ENCODE measurements at regions not wholly inside any gene's neighbourhood (a gene's known extent, or its start where the extent isn't known, plus 50 kb on each side); places are given as distances from the start of the nearest gene placed in this dataset.
"Not testable (repeated sequence)": the region's sequence is repeated elsewhere in the genome, so short reads cannot be mapped to it uniquely, and the experiment has no call there.

- H3K9ac ChIP-seq (ENCODE audit: low read length): no peak overlapping the region
- no peak overlapping the region for H3K4me3 ChIP-seq (ENCODE audit: low read depth, low read length)
- no peaks in the 10 kb centered on the region for H3K27me3 ChIP-seq (ENCODE audit: control insufficient read depth, insufficient read depth, low read length)
- H3K36me3 ChIP-seq (ENCODE audit: control insufficient read depth, insufficient read depth, low read length): no peaks in the 10 kb centered on the region
- no peak overlapping the region for H3K27ac ChIP-seq (ENCODE audit: low read depth, low read length)
- peaks cover 4% of the 10 kb centered on the region for H3K4me1 ChIP-seq (ENCODE audit: control insufficient read depth, insufficient read depth, low read length)
- H3K9me3 ChIP-seq (ENCODE audit: control insufficient read depth, insufficient read depth, low read depth, low read length): peaks cover 14% of the 10 kb centered on the region
These were observed 170.8 kb downstream of the RGS9 start for GRCh38 chr17:65307961-65308316.

GRCh38 chr17:65307081-65307960, 170.2 kb downstream of the RGS9 start:
- no peaks in the 10 kb centered on the region for H3K27me3 ChIP-seq (ENCODE audit: control insufficient read depth, insufficient read depth, low read length)
- no peak overlapping the region for H3K4me3 ChIP-seq (ENCODE audit: low read depth, low read length)
- H3K9ac ChIP-seq (ENCODE audit: low read length): no peak overlapping the region
- no peaks in the 10 kb centered on the region for H3K36me3 ChIP-seq (ENCODE audit: control insufficient read depth, insufficient read depth, low read length)
- peaks cover 16% of the 10 kb centered on the region for H3K9me3 ChIP-seq (ENCODE audit: control insufficient read depth, insufficient read depth, low read depth, low read length)
- H3K27ac ChIP-seq (ENCODE audit: low read depth, low read length): no peak overlapping the region
- no peaks in the 10 kb centered on the region for H3K4me1 ChIP-seq (ENCODE audit: control insufficient read depth, insufficient read depth, low read length)

DNA sequence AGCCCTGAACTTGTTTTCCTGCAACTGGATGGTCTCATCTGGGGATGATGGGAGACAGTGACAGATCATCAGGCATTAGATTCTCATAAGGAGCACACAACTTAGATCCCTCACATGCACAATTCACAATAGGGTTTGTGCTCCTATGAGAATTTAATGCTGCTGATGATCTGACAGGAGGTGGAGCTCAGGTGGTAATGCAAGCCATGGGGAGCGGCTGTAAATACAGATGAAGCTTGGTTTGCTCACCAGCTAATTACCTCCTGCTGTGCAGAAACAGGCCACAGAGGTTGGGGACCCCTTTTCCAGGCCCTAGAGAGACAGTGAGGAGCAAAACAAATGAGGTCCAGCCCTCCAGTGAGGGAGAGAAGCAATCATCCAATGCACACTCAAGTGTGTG, 168.6 kb downstream of the RGS9 start:
- Histone ChIP-seq H3K27ac (ENCODE audit: low read depth, low read length) (no peak overlapping the region), H3K9ac (ENCODE audit: low read length) (no peak overlapping the region), H3K27me3 (ENCODE audit: control insufficient read depth, insufficient read depth, low read length) (no peaks in the 10 kb centered on the region), H3K9me3 (ENCODE audit: control insufficient read depth, insufficient read depth, low read depth, low read length) (peaks cover 16% of the 10 kb centered on the region), H3K4me1 (ENCODE audit: control insufficient read depth, insufficient read depth, low read length) (no peaks in the 10 kb centered on the region), H3K4me3 (ENCODE audit: low read depth, low read length) (no peak overlapping the region), H3K36me3 (ENCODE audit: control insufficient read depth, insufficient read depth, low read length) (no peaks in the 10 kb centered on the region)

GRCh38 chr17:65305116-65305515, 167.9 kb downstream of the RGS9 start:
- H3K4me3 ChIP-seq (ENCODE audit: low read depth, low read length): no peak overlapping the region
- no peak overlapping the region for H3K27ac ChIP-seq (ENCODE audit: low read depth, low read length)
- no peak overlapping the region for H3K9ac ChIP-seq (ENCODE audit: low read length)
- H3K4me1 ChIP-seq (ENCODE audit: control insufficient read depth, insufficient read depth, low read length): no peaks in the 10 kb centered on the region
- H3K9me3 ChIP-seq (ENCODE audit: control insufficient read depth, insufficient read depth, low read depth, low read length): peaks cover 18% of the 10 kb centered on the region
- H3K27me3 ChIP-seq (ENCODE audit: control insufficient read depth, insufficient read depth, low read length): no peaks in the 10 kb centered on the region
- no peaks in the 10 kb centered on the region for H3K36me3 ChIP-seq (ENCODE audit: control insufficient read depth, insufficient read depth, low read length)

- H3K4me3 ChIP-seq (ENCODE audit: low read depth, low read length); H3K9ac ChIP-seq (ENCODE audit: low read length); H3K4me1 ChIP-seq (ENCODE audit: control insufficient read depth, insufficient read depth, low read length); H3K36me3 ChIP-seq (ENCODE audit: control insufficient read depth, insufficient read depth, low read length); H3K27ac ChIP-seq (ENCODE audit: low read depth, low read length); H3K27me3 ChIP-seq (ENCODE audit: control insufficient read depth, insufficient read depth, low read length): not testable (repeated sequence)
- H3K9me3 ChIP-seq (ENCODE audit: control insufficient read depth, insufficient read depth, low read depth, low read length): peaks cover 19% of the 10 kb centered on the region
These were observed 164.7 kb downstream of the RGS9 start for GRCh38 chr17:65301882-65302281.

DNA sequence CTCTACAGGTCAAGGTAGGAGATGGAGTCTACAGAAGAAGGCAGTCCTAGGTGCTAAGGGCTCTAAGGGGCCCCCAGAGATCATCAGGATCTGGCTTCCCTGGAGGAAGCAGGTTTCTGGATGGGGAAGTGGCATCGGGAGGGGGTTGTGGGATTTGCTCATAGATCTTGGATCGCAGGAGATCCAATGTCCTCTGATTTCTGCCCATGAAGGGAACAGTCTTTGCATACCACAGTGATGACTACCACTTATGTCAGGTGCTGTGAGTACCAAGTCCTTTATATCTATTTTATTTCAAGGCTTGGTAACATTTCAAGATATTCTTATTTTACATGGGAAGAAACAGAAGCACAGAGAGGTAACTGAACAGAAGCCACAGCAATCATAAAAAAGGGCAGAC, 164.0 kb downstream of the RGS9 start:
- H3K4me1 ChIP-seq (ENCODE audit: control insufficient read depth, insufficient read depth, low read length): no peaks in the 10 kb centered on the region; the same call in 1 of the 2 replicates
- peaks cover 18% of the 10 kb centered on the region for H3K9me3 ChIP-seq (ENCODE audit: control insufficient read depth, insufficient read depth, low read depth, low read length)
- H3K27ac ChIP-seq (ENCODE audit: low read depth, low read length): no peak overlapping the region
- H3K36me3 ChIP-seq (ENCODE audit: control insufficient read depth, insufficient read depth, low read length): no peaks in the 10 kb centered on the region
- H3K4me3 ChIP-seq (ENCODE audit: low read depth, low read length): no peak overlapping the region
- H3K27me3 ChIP-seq (ENCODE audit: control insufficient read depth, insufficient read depth, low read length): no peaks in the 10 kb centered on the region
- no peak overlapping the region for H3K9ac ChIP-seq (ENCODE audit: low read length)

GRCh38 chr17:65297916-65298315, 160.7 kb downstream of the RGS9 start:
- Histone ChIP-seq H3K4me1 (ENCODE audit: control insufficient read depth, insufficient read depth, low read length) (peaks cover 8% of the 10 kb centered on the region), H3K27ac (ENCODE audit: low read depth, low read length) (no peak overlapping the region)

DNA sequence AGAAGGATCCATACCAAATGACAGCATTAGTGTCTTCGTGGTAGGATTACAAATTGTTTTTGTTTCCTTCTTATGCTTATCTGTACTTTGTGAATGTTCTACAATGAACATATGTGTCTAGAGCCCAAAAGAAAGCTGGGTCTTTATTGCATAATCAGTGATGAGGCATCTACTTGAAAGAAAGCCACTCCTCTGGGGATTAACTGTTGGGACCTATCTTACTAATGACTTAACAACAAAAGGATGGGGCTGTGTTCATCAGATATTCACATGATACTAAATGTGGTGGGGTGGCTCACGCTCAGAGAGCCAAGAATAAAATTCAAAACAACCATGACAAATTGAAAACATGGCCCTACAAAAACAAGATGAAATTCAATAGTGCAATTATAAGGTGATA, 160.2 kb downstream of the RGS9 start:
- Histone ChIP-seq H3K9ac (ENCODE audit: low read length) (no peak overlapping the region), H3K4me3 (ENCODE audit: low read depth, low read length) (no peak overlapping the region), H3K27me3 (ENCODE audit: control insufficient read depth, insufficient read depth, low read length) (no peaks in the 10 kb centered on the region), H3K9me3 (ENCODE audit: control insufficient read depth, insufficient read depth, low read depth, low read length) (peaks cover 5% of the 10 kb centered on the region; the same call in 1 of the 2 replicates), H3K36me3 (ENCODE audit: control insufficient read depth, insufficient read depth, low read length) (no peaks in the 10 kb centered on the region), H3K27ac (ENCODE audit: low read depth, low read length) (no peak overlapping the region), H3K4me1 (ENCODE audit: control insufficient read depth, insufficient read depth, low read length) (peaks cover 8% of the 10 kb centered on the region)

More at GRCh38 chr17:65297916-65298315, 160.7 kb downstream of the RGS9 start:
- H3K9me3 ChIP-seq (ENCODE audit: control insufficient read depth, insufficient read depth, low read depth, low read length): peaks cover 5% of the 10 kb centered on the region; the same call in 1 of the 2 replicates
- H3K4me3 ChIP-seq (ENCODE audit: low read depth, low read length): no peak overlapping the region
- no peak overlapping the region for H3K9ac ChIP-seq (ENCODE audit: low read length)
- no peaks in the 10 kb centered on the region for H3K27me3 ChIP-seq (ENCODE audit: control insufficient read depth, insufficient read depth, low read length)
- H3K36me3 ChIP-seq (ENCODE audit: control insufficient read depth, insufficient read depth, low read length): no peaks in the 10 kb centered on the region

GRCh38 chr17:65294181-65294719, 157.1 kb downstream of the RGS9 start:
- Histone ChIP-seq H3K9ac (ENCODE audit: low read length) (no peak overlapping the region), H3K4me1 (ENCODE audit: control insufficient read depth, insufficient read depth, low read length) (peaks cover 20% of the 10 kb centered on the region), H3K27ac (ENCODE audit: low read depth, low read length) (no peak overlapping the region), H3K27me3 (ENCODE audit: control insufficient read depth, insufficient read depth, low read length) (no peaks in the 10 kb centered on the region), H3K9me3 (ENCODE audit: control insufficient read depth, insufficient read depth, low read depth, low read length) (0 out of 2 replicates have a peak, but pooled peaks cover 4% of the 10 kb centered on the region), H3K36me3 (ENCODE audit: control insufficient read depth, insufficient read depth, low read length) (no peaks in the 10 kb centered on the region), H3K4me3 (ENCODE audit: low read depth, low read length) (no peak overlapping the region)

GRCh38 chr17:65293584-65294180, 156.5 kb downstream of the RGS9 start:
- no peak overlapping the region for H3K4me3 ChIP-seq (ENCODE audit: low read depth, low read length)
- H3K36me3 ChIP-seq (ENCODE audit: control insufficient read depth, insufficient read depth, low read length): no peaks in the 10 kb centered on the region
- no peak overlapping the region for H3K9ac ChIP-seq (ENCODE audit: low read length)
- peaks cover 20% of the 10 kb centered on the region for H3K4me1 ChIP-seq (ENCODE audit: control insufficient read depth, insufficient read depth, low read length)
- H3K27me3 ChIP-seq (ENCODE audit: control insufficient read depth, insufficient read depth, low read length): no peaks in the 10 kb centered on the region
- H3K27ac ChIP-seq (ENCODE audit: low read depth, low read length): no peak overlapping the region
- H3K9me3 ChIP-seq (ENCODE audit: control insufficient read depth, insufficient read depth, low read depth, low read length): 0 out of 2 replicates have a peak, but pooled peaks cover 4% of the 10 kb centered on the region

DNA sequence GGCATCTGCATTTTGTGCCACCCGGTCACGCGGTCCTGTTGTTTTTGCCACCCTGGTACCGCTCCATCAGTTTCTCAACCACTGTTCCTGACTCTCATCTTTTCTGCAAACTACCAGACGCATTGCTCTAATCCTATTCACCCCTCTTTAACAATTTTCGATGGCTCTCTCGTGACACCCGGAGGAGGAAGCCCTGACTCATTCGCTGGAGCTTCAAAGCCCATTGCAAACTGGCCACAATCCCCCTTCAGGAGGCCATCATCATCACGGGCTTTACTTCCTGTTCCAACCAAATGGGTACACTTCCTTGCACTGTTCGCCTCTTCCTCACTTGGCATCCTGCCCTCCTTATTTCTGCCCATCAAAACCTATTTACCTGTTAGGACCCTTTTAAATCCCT, 155.3 kb downstream of the RGS9 start:
- Histone ChIP-seq H3K27me3 (ENCODE audit: control insufficient read depth, insufficient read depth, low read length) (no peaks in the 10 kb centered on the region), H3K36me3 (ENCODE audit: control insufficient read depth, insufficient read depth, low read length) (no peaks in the 10 kb centered on the region), H3K4me1 (ENCODE audit: control insufficient read depth, insufficient read depth, low read length) (peaks cover 20% of the 10 kb centered on the region), H3K9me3 (ENCODE audit: control insufficient read depth, insufficient read depth, low read depth, low read length) (peaks cover 6% of the 10 kb centered on the region; the same call in 1 of the 2 replicates), H3K4me3 (ENCODE audit: low read depth, low read length) (no peak overlapping the region), H3K27ac (ENCODE audit: low read depth, low read length) (no peak overlapping the region), H3K9ac (ENCODE audit: low read length) (no peak overlapping the region)
